ENCODE measurements at regions not wholly inside any gene's neighbourhood (a gene's known extent, or its start where the extent isn't known, plus 50 kb on each side); places are given as distances from the start of the nearest gene placed in this dataset.

DNA sequence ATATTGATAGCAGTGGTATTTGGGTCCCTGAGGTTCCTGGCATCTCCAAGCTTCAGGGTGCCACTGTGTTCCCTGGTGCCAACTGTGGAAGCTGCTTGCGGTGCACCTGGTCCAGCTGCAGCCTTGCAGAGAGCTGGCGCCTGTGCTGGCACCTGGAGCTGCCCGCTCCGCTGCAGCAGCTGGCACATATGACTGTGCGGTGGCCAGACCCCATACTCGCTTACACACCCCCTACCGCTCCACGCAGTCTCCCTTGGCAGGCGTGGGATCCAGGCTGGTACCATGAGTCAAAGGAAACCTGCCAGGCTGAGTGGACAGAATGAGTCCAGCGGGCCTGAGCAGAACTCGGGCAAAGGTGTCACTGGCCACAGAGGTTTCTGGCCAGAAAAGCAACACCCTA is 89.9 kb upstream of the JAZF1 start:
- POLR2A ChIA-PET (ENCODE audit: unreplicated experiment) = no interaction called here
- Histone ChIP-seq H3K9me1 (ENCODE audit: insufficient read depth, low read length) (no peaks in the 10 kb centered on the region), H2AK9ac (replicated peaks; ENCODE audit: low read depth, low read length, poor library complexity) (no peak overlapping the region), H4K91ac (ENCODE audit: insufficient read depth, low read depth, low read length) (no peak overlapping the region), H3K56ac (ENCODE audit: extremely low read depth, insufficient read depth, low read length) (no peak overlapping the region), H3K4me1 (ENCODE audit: control insufficient read depth, insufficient read depth, low read length) (no peaks in the 10 kb centered on the region), H3K23ac (ENCODE audit: low read depth, low read length) (no peak overlapping the region), H2AK5ac (ENCODE audit: low read depth, low read length) (no peak overlapping the region), H3K14ac (replicated peaks; ENCODE audit: low read depth, low read length) (no peak overlapping the region), H4K8ac (ENCODE audit: low read depth in 2 of 2, low read length in 2 of 2) (no peak overlapping the region), H2AFZ (replicated peaks; ENCODE audit: low read length, poor library complexity) (no peak overlapping the region), H2BK5ac (ENCODE audit: low read depth, low read length, poor library complexity, severe bottlenecking) (no peak overlapping the region), H2BK15ac (ENCODE audit: low read depth, low read length) (no peak overlapping the region), H3K18ac (ENCODE audit: low read depth, low read length) (no peak overlapping the region), H3K79me1 (ENCODE audit: low read depth in 1 of 2, low read length in 2 of 2) (no peaks in the 10 kb centered on the region), H3K27me3 (ENCODE audit: control insufficient read depth, insufficient read depth, low read length) (no peaks in the 10 kb centered on the region; the same call in 1 of the 2 replicates), H3K4me3 (ENCODE audit: insufficient read depth, low read depth, low read length) (no peak overlapping the region), H2BK120ac (ENCODE audit: low read depth, low read length) (no peak overlapping the region), H3K4me2 (ENCODE audit: low read depth, low read length) (no peak overlapping the region), H3K27ac (ENCODE audit: insufficient read depth, low read length) (no peak overlapping the region), H2BK20ac (ENCODE audit: low read depth, low read length) (no peak overlapping the region), H4K20me1 (ENCODE audit: insufficient read depth, low read length) (no peaks in the 10 kb centered on the region), H3K9me3 (ENCODE audit: control insufficient read depth, insufficient read depth, low read length) (no peaks in the 10 kb centered on the region), H4K5ac (ENCODE audit: low read depth, low read length) (no peak overlapping the region), H3K9ac (ENCODE audit: low read depth, low read length) (no peak overlapping the region), H3K4ac (ENCODE audit: low read depth, low read length) (no peak overlapping the region), H3K36me3 (ENCODE audit: control insufficient read depth, insufficient read depth, low read length) (no peaks in the 10 kb centered on the region)
- ATAC-seq (ENCODE audit: low read depth) (no peak), DNase-seq (no peak)
- CTCF ChIA-PET = no interaction called here
- no TSS peak for BruUV-seq (replicated peaks)
- dilution Hi-C loops (cut with HindIII; ENCODE audit: low sequenced_read_pairs, unreplicated experiment) (no loop called here), intact Hi-C loops (cut with micrococcal nuclease) (loop anchor here (5.0 kb wide), 2 partner anchors 163 to 1073 kb away; no protein-coding TSS in a partner anchor), in situ Hi-C loops (cut with MboI; ENCODE audit: low sequenced_read_pairs) (no loop called here)
- TF ChIP-seq RCOR1 (IDR thresholded peaks at IDR 0.05; ENCODE audit: insufficient replicate concordance, low read length) (no peak), MXI1 (IDR thresholded peaks at IDR 0.05; ENCODE audit: borderline replicate concordance, low read depth, low read length) (no peak), MAFK (IDR thresholded peaks at IDR 0.05; ENCODE audit: low read depth, low read length) (no peak), POLR2A (IDR thresholded peaks at IDR 0.05; ENCODE audit: low read depth, low read length) (no peak), ELK1 (IDR thresholded peaks at IDR 0.05; ENCODE audit: borderline replicate concordance, low read depth, low read length) (no peak), NFE2L2 (IDR thresholded peaks at IDR 0.05; ENCODE audit: low read depth, low read length) (no peak), SMC3 (IDR thresholded peaks at IDR 0.05; ENCODE audit: low read depth, low read length) (no peak), RAD21 (IDR thresholded peaks at IDR 0.05; ENCODE audit: low read length) (no peak), MAZ (IDR thresholded peaks at IDR 0.05; ENCODE audit: borderline replicate concordance, low read depth, low read length) (no peak), USF2 (IDR thresholded peaks at IDR 0.05; ENCODE audit: low read depth, low read length) (no peak), FOS (IDR thresholded peaks at IDR 0.05; ENCODE audit: low read depth, low read length) (no peak), CEBPB (IDR thresholded peaks at IDR 0.05; ENCODE audit: low read depth, low read length) (no peak), BHLHE40 (IDR thresholded peaks at IDR 0.05; ENCODE audit: low read depth, low read length) (no peak), RFX5 (IDR thresholded peaks at IDR 0.05; ENCODE audit: low read depth, low read length) (no peak), CHD1 (IDR thresholded peaks at IDR 0.05; ENCODE audit: low read depth, low read length) (no peak), CTCF (conservative IDR thresholded peaks at IDR 0.05; ENCODE audit: low read depth, low read length) (no peak)
- WGBS, 2 experiments (ENCODE audit: extremely low coverage in 2 of 2, insufficient read length in 1 of 2) = 92% methylated on average over 2 of the region's 11 CpGs; no CpG with 5 or more reads in 1 of the 2 experiments

Data from IMR-90 (cell line).